NT2/D1 (cell line): ENCODE measurements at regions not wholly inside any gene's neighbourhood (a gene's known extent, or its start where the extent isn't known, plus 50 kb on each side); places are given as distances from the start of the nearest gene placed in this dataset.

ENCODE experiments used
- SUZ12 ChIP-seq: IDR thresholded peaks from 2 replicates; pipeline ENCODE4 v1.6.1; 2011; ENCODE audit not compliant: insufficient read length, insufficient read depth; ENCODE audit errors: extremely low read depth
- YY1 ChIP-seq: IDR thresholded peaks from 2 replicates; pipeline ENCODE4 v1.6.1; 2011; ENCODE audit not compliant: insufficient read length, insufficient read depth
- ZNF274 ChIP-seq: IDR thresholded peaks from 2 replicates; pipeline ENCODE4 v1.6.1; 2011; ENCODE audit warnings: mild to moderate bottlenecking, low read depth, low read length

DNA sequence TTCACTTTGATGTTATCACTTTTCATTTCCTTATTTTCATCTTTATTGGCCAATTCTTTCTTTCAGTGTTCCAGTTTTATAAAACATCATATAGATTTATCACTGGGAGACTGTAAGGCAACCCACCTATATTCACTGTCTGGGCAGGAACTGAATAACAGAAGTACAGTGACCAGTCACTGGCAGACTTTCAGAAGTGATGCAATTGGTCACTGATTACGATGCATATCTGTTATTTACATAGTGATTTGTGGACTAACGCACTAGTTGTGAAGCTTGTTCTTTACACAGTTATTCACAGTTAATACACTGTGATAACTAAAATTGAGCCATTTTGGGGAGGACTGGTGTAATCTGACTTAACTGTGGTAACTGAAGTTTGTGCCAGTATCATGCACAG is 190.2 kb upstream of the DPH6 start:
- TF ChIP-seq ZNF274: no peak
- TF ChIP-seq SUZ12: no peak
- no peak for TF ChIP-seq YY1
